ENCODE measurements at regions not wholly inside any gene's neighbourhood (a gene's known extent, or its start where the extent isn't known, plus 50 kb on each side); places are given as distances from the start of the nearest gene placed in this dataset.

- TF ChIP-seq POLR2AphosphoS5 (IDR thresholded peaks at IDR 0.05; ENCODE audit: low read depth, low read length) (no peak), POLR2A (IDR thresholded peaks at IDR 0.05; ENCODE audit: low read depth, low read length) (no peak)
These were observed 233.5 kb upstream of the NRIP1 start for GRCh38 chr21:15298306-15298705.

All from GM12892 (cell line).